CD14-positive monocyte (primary cell): ENCODE measurements at regions not wholly inside any gene's neighbourhood (a gene's known extent, or its start where the extent isn't known, plus 50 kb on each side); places are given as distances from the start of the nearest gene placed in this dataset.

Source experiments
- DNase-seq, 3 donors: peaks; one replicate each; pipeline ENCODE4 v3.0.0-alpha.2; 2011 to 2022
- H2AFZ ChIP-seq: 2 replicates; pipeline ENCODE4 v1.6.0; 2012; ENCODE audit warnings: mild to moderate bottlenecking, low read depth, low read length, inconsistent platforms; ENCODE audit not compliant: insufficient read depth, poor library complexity, severe bottlenecking
- H3K27ac ChIP-seq, 2 donors: 1 replicate in 1 of 2; 2 replicates in 1 of 2; pipeline ENCODE4 v1.5.1; 2012 to 2013; ENCODE audit warnings: low read length in 2 of 2, control low read depth in 1 of 2, inconsistent platforms in 1 of 2, low read depth in 1 of 2, mild to moderate bottlenecking in 1 of 2
- H3K27me3 ChIP-seq, 2 donors: one replicate each; pipeline versions ENCODE4 v1.6.0 to v1.6.1; 2011 to 2013; ENCODE audit warnings: low read length in 2 of 2; ENCODE audit not compliant: control insufficient read depth in 2 of 2, insufficient read depth in 2 of 2
- H3K36me3 ChIP-seq, 2 donors: replicated peaks in 1 of 2; 1 replicate in 1 of 2; 2 replicates in 1 of 2; pipeline versions ENCODE4 v1.5.1 to v1.6.1; 2012 to 2013; ENCODE audit warnings: low read length in 2 of 2, control low read depth in 1 of 2, inconsistent platforms in 1 of 2, mild to moderate bottlenecking in 1 of 2; ENCODE audit not compliant: insufficient read depth in 2 of 2, control insufficient read depth in 1 of 2
- H3K4me1 ChIP-seq, 2 donors: 1 replicate in 1 of 2; 2 replicates in 1 of 2; pipeline versions ENCODE4 v1.5.1 to v1.6.1; 2012 to 2013; ENCODE audit warnings: low read length in 2 of 2, control low read depth in 1 of 2, inconsistent platforms in 1 of 2, mild to moderate bottlenecking in 1 of 2, moderate library complexity in 1 of 2; ENCODE audit not compliant: insufficient read depth in 2 of 2, control insufficient read depth in 1 of 2
- H3K4me2 ChIP-seq: replicated peaks from 2 replicates; pipeline ENCODE3; 2012; ENCODE audit warnings: low read length, moderate library complexity, mild to moderate bottlenecking; ENCODE audit not compliant: poor library complexity, severe bottlenecking; ENCODE audit errors: extremely low read depth
- H3K4me3 ChIP-seq, 3 experiments: fragments of 200-600 bp in 1 of 3; sonication (generic) in 1 of 3; replicated peaks in 1 of 3; 1 replicate in 2 of 3; 2 replicates in 1 of 3; pipeline ENCODE4 v1.5.1; 2011 to 2013; ENCODE audit warnings: low read length in 3 of 3, mild to moderate bottlenecking in 3 of 3, control low read depth in 2 of 3, low read depth in 2 of 3, inconsistent platforms in 1 of 3, moderate library complexity in 1 of 3
- H3K79me2 ChIP-seq: 2 replicates; pipeline ENCODE4 v1.6.0; 2012; ENCODE audit warnings: mild to moderate bottlenecking, control low read depth, inconsistent platforms, low read length, moderate library complexity; ENCODE audit not compliant: insufficient read depth
- H3K9ac ChIP-seq: 2 replicates; pipeline ENCODE4 v1.6.0; 2017; ENCODE audit warnings: low read length, mild to moderate bottlenecking; ENCODE audit not compliant: insufficient read depth, poor library complexity, severe bottlenecking
- H3K9me3 ChIP-seq, 2 donors: replicated peaks in 1 of 2; 1 replicate in 1 of 2; 2 replicates in 1 of 2; pipeline versions ENCODE4 v1.5.1 to v1.6.1; 2012 to 2013; ENCODE audit warnings: low read length in 2 of 2, control low read depth in 1 of 2; ENCODE audit not compliant: control insufficient read depth in 1 of 2, insufficient read depth in 1 of 2
- H4K20me1 ChIP-seq: 2 replicates; pipeline ENCODE4 v1.6.0; 2012; ENCODE audit warnings: mild to moderate bottlenecking, low read length, control low read depth, moderate library complexity; ENCODE audit not compliant: insufficient read depth
- H3K27ac Mint-ChIP-seq, 7 donors: one replicate each; pipeline ENCODE4 v1.8.0; 2020; ENCODE audit warnings: mild to moderate bottlenecking in 7 of 7, mixed read lengths in 7 of 7, moderate library complexity in 6 of 7, inconsistent platforms in 2 of 7
- H3K27me3 Mint-ChIP-seq, 3 donors: one replicate each; pipeline ENCODE4 v1.8.0; 2021 to 2022; ENCODE audit warnings: low read depth in 3 of 3, mild to moderate bottlenecking in 3 of 3, mixed read lengths in 3 of 3, moderate library complexity in 3 of 3, inconsistent platforms in 1 of 3
- H3K36me3 Mint-ChIP-seq, 2 donors: one replicate each; pipeline ENCODE4 v1.8.0; 2020; ENCODE audit warnings: mixed read lengths in 2 of 2, inconsistent platforms in 1 of 2, mild to moderate bottlenecking in 1 of 2
- H3K4me1 Mint-ChIP-seq: one replicate; pipeline ENCODE4 v1.8.0; 2020; ENCODE audit warnings: mild to moderate bottlenecking, mixed read lengths
- H3K4me3 Mint-ChIP-seq, 2 donors: one replicate each; pipeline ENCODE4 v1.8.0; 2020; ENCODE audit warnings: mild to moderate bottlenecking in 2 of 2, mixed read lengths in 2 of 2, moderate library complexity in 1 of 2
- H3K9me3 Mint-ChIP-seq, 7 donors: one replicate each; pipeline ENCODE4 v1.8.0; 2020 to 2022; ENCODE audit warnings: mixed read lengths in 7 of 7, mild to moderate bottlenecking in 6 of 7, moderate library complexity in 6 of 7, inconsistent platforms in 2 of 7
- CTCF ChIP-seq: fragments of 200-600 bp; IDR thresholded peaks from one replicate; pipeline ENCODE4 v1.8.0; 2022; ENCODE audit warnings: antibody characterized with exemption, mild to moderate bottlenecking
- WGBS: methylation state at CpG from one replicate; pipeline ENCODE4 v1.1.5; 2013; ENCODE audit warnings: missing lambda C conversion rate; ENCODE audit not compliant: insufficient coverage; 5-methylcytosine and 5-hydroxymethylcytosine counted together
- intact Hi-C, 2 donors: fragments of 100-400 bp; cut with micrococcal nuclease; formaldehyde crosslinking; loops; one replicate each; pipeline versions ENCODE4 v1.15.0 to v1.15.1; 2023

GRCh38 chr16:17817260-17817659 is 346.5 kb upstream of the XYLT1 start:
- intact Hi-C loops: no loop called here
- Histone ChIP-seq H3K4me3 (no peak overlapping the region), H3K9me3 (peaks cover 5 to 11% of the 10 kb centered on the region in 2 donors), H3K9ac (no peak overlapping the region), H3K27me3 (no peaks in the 10 kb centered on the region), H4K20me1 (no peaks in the 10 kb centered on the region), H3K4me1 (no peaks in the 10 kb centered on the region), H3K27ac (no peak overlapping the region), H3K36me3 (no peaks in the 10 kb centered on the region), H2AFZ (no peak overlapping the region), H3K79me2 (no peaks in the 10 kb centered on the region), H3K4me2 (no peak overlapping the region)
- no peak overlapping the region for H3K27ac Mint-ChIP-seq
- no peak overlapping the region for H3K4me3 Mint-ChIP-seq
- no peaks in the 10 kb centered on the region for H3K4me1 Mint-ChIP-seq
- no peak for TF ChIP-seq CTCF
- peaks cover 0 to 1% (median 0%) of the 10 kb centered on the region in 3 donors for H3K27me3 Mint-ChIP-seq
- peaks cover 6 to 20% (median 15%) of the 10 kb centered on the region in 7 donors for H3K9me3 Mint-ChIP-seq
- no peak for DNase-seq
- H3K36me3 Mint-ChIP-seq: no peaks in the 10 kb centered on the region
- WGBS: no CpG with 5 or more reads among the region's 1 CpG

- no peak for TF ChIP-seq CTCF
- Histone ChIP-seq H4K20me1 (no peaks in the 10 kb centered on the region), H3K27me3 (no peaks in the 10 kb centered on the region), H3K4me3 (no peak overlapping the region), H3K9me3 (peaks cover 8 to 11% of the 10 kb centered on the region in 2 donors), H2AFZ (no peak overlapping the region), H3K4me1 (no peaks in the 10 kb centered on the region), H3K9ac (no peak overlapping the region), H3K27ac (no peak overlapping the region), H3K79me2 (no peaks in the 10 kb centered on the region), H3K4me2 (no peak overlapping the region), H3K36me3 (no peaks in the 10 kb centered on the region)
- intact Hi-C loops: no loop called here
- Mint-ChIP-seq H3K27me3 (no peaks in the 10 kb centered on the region), H3K9me3 (peaks cover 5 to 25% (median 12%) of the 10 kb centered on the region in 7 donors), H3K27ac (no peak overlapping the region), H3K4me1 (no peaks in the 10 kb centered on the region), H3K36me3 (no peaks in the 10 kb centered on the region), H3K4me3 (no peak overlapping the region)
- no peak for DNase-seq
- WGBS: no CpG with 5 or more reads among the region's 1 CpG
Observed at GRCh38 chr16:17812771-17813170, 342.0 kb upstream of the XYLT1 start.
